HUES6 (cell line): ENCODE measurements at regions not wholly inside any gene's neighbourhood (a gene's known extent, or its start where the extent isn't known, plus 50 kb on each side); places are given as distances from the start of the nearest gene placed in this dataset.
"Not testable (repeated sequence)": the region's sequence is repeated elsewhere in the genome, so short reads cannot be mapped to it uniquely, and the experiment has no call there.

Source experiments
- H3K27ac ChIP-seq: 2 replicates; pipeline ENCODE4 v1.7.0; 2013; ENCODE audit warnings: low read depth, mild to moderate bottlenecking, low read length, inconsistent platforms
- H3K27me3 ChIP-seq: 2 replicates; pipeline ENCODE4 v1.6.1; 2013; ENCODE audit warnings: low read length; ENCODE audit not compliant: control insufficient read depth, insufficient read depth
- H3K36me3 ChIP-seq: 2 replicates; pipeline ENCODE4 v1.6.1; 2013; ENCODE audit warnings: low read length; ENCODE audit not compliant: control insufficient read depth, insufficient read depth
- H3K4me1 ChIP-seq: 2 replicates; pipeline ENCODE4 v1.6.1; 2013; ENCODE audit warnings: low read length; ENCODE audit not compliant: control insufficient read depth, insufficient read depth
- H3K4me3 ChIP-seq: 2 replicates; pipeline ENCODE4 v1.5.1; 2013; ENCODE audit warnings: low read depth, low read length
- H3K9ac ChIP-seq: one replicate; pipeline ENCODE4 v1.6.1; 2013; ENCODE audit warnings: mild to moderate bottlenecking, low read length
- H3K9me3 ChIP-seq: 2 replicates; pipeline ENCODE4 v1.6.1; 2013; ENCODE audit warnings: low read depth, low read length; ENCODE audit not compliant: control insufficient read depth, insufficient read depth

DNA sequence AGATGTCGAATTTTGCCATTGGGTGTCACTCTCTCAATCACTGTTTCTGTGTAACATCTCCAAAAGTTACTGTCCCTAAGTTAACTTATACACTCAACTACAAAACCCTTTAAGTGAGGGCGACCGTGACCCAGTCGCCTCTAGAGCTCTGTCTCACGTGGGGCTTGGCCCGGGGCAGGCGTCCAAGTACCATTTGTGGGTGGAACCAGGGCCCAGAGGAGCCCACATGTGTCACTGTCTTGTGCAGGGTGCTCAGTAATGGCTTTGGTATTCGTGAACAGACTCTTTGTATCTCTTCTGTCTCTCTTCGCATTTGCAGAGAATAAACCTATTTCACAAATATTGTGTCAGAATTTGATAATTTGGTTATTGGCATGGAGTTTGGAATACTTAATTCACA is 109.9 kb upstream of the THBS2 start:
- Histone ChIP-seq H3K9me3 (peaks cover 15% of the 10 kb centered on the region; the same call in 1 of the 2 replicates), H3K9ac (no peak overlapping the region), H3K27ac (no peak overlapping the region), H3K36me3 (no peaks in the 10 kb centered on the region), H3K4me1 (no peaks in the 10 kb centered on the region), H3K4me3 (no peak overlapping the region), H3K27me3 (no peaks in the 10 kb centered on the region)

DNA sequence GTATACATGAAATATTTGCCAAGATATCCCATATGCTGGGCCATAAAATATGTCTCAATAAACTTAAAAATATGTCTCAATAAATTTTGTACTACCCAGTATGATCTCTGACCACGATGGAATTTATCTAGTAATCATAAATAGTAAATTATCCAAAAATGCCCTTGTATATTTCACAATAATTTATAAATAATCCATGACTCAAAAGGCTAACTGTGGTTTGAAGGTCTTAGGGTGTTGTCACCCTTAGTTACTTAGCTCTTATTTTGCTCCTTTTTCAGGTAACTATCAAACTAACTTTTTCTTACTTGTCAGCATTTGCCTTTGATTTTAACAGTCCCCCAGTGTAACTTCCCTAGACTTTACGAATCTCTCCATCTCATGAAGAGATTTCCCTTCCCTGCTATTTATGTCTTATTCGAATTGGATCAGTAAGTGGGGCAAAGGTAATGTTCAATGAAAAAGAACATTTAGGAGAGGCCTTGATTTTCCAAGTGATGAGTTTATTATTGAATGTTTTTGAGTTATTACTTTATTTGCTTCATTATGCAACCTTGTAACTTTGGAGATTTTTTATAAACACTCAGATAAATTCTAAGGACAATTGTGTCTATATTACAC is 109.0 kb upstream of the THBS2 start:
- H3K4me3 ChIP-seq: no peak overlapping the region
- H3K9ac ChIP-seq: no peak overlapping the region
- H3K27me3 ChIP-seq: no peaks in the 10 kb centered on the region

DNA sequence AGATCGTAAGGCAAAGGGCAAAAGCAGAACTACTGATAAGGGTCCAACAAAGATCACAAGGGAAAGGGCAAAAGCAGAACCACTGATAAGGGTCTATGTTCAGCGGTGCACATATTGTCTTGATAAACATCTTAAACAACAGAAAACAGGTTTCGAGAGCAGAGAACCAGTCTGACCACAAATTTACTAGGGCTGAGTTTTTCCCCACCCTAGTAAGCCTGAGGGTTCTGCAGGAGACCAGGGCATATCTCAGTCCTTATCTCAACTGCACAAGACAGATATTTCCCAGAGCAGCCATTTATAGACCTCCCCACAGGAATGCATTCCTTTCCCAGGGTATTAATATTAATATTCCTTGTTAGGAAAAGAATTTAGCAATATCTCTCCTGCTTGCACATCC is 101.4 kb upstream of the THBS2 start:
- not testable (repeated sequence) for H3K4me3 ChIP-seq, H3K27me3 ChIP-seq, H3K27ac ChIP-seq, H3K9ac ChIP-seq, H3K36me3 ChIP-seq, H3K4me1 ChIP-seq
- H3K9me3 ChIP-seq: peaks cover 32% of the 10 kb centered on the region

More for the DNA sequence above, 109.0 kb upstream of the THBS2 start:
- peaks cover 13% of the 10 kb centered on the region; the same call in 1 of the 2 replicates for H3K9me3 ChIP-seq
- H3K4me1 ChIP-seq: no peaks in the 10 kb centered on the region
- no peaks in the 10 kb centered on the region for H3K36me3 ChIP-seq
- H3K27ac ChIP-seq: no peak overlapping the region

DNA sequence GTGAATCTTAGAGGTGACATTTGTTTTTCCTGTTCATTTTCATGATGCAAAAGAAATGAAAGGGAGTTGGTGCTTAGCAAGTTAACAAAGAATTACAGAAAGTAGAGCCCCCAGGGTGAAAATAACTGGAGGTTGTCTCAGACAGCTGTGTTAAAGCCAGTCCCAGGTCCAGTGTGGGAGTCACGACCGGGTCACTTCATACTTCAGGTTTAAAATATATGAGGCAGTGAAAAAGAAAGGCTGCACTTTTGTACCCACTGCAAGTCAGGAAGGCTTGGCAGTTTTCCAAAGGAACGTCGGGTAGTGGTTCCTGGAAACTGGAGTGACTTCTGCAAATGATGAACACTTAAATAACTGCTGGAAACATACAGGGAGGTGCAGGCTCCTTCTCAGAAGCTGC is 91.5 kb upstream of the THBS2 start:
- no peak overlapping the region for H3K9ac ChIP-seq
- H3K27ac ChIP-seq: no peak overlapping the region
- H3K36me3 ChIP-seq: no peaks in the 10 kb centered on the region
- H3K9me3 ChIP-seq: peaks cover 3% of the 10 kb centered on the region; the same call in 1 of the 2 replicates
- no peaks in the 10 kb centered on the region for H3K27me3 ChIP-seq
- no peak overlapping the region for H3K4me3 ChIP-seq
- H3K4me1 ChIP-seq: no peaks in the 10 kb centered on the region

DNA sequence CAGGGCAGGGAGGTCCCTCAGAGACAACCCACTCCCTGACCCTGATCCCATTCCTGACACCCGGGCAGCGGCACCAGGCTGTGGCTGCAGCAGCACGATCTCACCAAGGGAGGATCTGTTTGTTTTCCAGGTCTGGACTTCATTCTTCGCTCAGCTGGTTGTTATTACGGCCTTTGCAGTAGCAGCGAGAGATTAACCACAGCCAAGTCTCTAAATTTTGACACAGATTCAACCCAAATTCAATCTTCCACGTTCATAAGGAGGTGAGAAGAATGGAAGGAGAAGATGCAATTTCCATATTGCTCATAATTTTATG is 91.1 kb upstream of the THBS2 start:
- H3K4me3 ChIP-seq: no peak overlapping the region
- peaks cover 4% of the 10 kb centered on the region for H3K9me3 ChIP-seq
- no peak overlapping the region for H3K9ac ChIP-seq
- no peaks in the 10 kb centered on the region for H3K36me3 ChIP-seq
- no peaks in the 10 kb centered on the region for H3K27me3 ChIP-seq
- H3K27ac ChIP-seq: no peak overlapping the region
- H3K4me1 ChIP-seq: no peaks in the 10 kb centered on the region

DNA sequence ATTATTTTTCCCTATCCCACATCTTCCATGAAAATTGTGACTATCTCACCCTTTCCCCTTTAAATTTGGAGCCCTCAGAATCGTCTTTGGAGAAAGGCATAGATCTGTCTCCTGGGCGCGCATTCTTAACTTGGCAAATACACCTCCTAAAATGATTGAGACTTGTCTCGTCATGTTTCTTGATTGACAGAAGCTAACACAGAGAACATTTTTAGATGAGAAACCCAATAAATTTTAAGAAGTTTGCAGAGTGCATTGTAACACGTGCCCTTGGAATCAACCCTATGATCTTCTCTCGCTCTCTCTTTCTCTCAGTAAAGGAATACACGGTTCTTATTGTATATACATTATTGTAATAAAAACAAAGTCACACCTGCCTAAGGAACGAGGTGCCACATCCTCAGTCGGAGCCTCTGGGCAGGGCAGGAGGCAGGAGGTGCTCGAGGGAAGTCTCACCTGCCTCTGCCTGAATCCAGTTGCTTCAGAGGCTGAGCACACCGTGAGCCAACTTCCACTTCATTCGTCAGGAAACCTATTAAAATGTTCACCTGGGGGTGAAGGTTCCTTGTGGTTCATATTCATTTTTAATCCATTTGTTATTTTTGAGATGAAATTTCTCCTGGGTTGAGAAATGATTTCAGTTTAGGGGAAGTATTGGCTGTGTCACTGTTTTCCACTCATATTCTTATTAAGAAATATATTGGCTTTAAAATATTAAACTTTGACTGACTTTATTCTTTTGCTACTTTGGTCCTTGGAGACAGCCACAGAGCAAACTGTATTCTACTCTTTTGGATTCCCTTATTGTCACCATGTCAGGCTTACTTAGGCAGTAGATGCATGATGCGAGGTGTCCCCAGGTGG is 90.5 kb upstream of the THBS2 start:
- no peaks in the 10 kb centered on the region for H3K36me3 ChIP-seq
- no peaks in the 10 kb centered on the region for H3K27me3 ChIP-seq
- H3K4me3 ChIP-seq: no peak overlapping the region
- no peak overlapping the region for H3K27ac ChIP-seq
- H3K9me3 ChIP-seq: peaks cover 4% of the 10 kb centered on the region
- H3K9ac ChIP-seq: no peak overlapping the region
- H3K4me1 ChIP-seq: no peaks in the 10 kb centered on the region

DNA sequence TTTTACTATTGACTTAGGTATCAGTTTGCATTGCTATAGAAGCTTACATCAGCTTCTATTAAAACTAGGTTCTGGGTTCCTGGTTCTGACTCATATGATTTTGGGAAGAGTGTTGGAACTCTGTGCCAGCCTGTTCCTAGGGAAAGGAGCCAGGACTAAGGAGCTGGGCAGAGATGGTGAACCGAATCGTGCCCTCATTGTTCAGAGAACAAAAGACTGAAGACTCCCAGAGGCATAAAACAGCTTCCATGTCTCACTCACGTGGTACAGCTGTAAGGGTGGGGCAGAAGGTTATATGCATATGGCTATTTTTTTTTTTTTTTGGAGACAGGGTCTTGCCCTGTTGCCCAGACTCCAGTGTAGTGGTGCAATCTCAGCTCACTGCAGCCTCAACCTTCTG is 89.1 kb upstream of the THBS2 start:
- Histone ChIP-seq H3K4me3 (no peak overlapping the region), H3K9me3 (peaks cover 4% of the 10 kb centered on the region), H3K9ac (no peak overlapping the region), H3K4me1 (no peaks in the 10 kb centered on the region), H3K36me3 (no peaks in the 10 kb centered on the region), H3K27me3 (no peaks in the 10 kb centered on the region), H3K27ac (no peak overlapping the region)

DNA sequence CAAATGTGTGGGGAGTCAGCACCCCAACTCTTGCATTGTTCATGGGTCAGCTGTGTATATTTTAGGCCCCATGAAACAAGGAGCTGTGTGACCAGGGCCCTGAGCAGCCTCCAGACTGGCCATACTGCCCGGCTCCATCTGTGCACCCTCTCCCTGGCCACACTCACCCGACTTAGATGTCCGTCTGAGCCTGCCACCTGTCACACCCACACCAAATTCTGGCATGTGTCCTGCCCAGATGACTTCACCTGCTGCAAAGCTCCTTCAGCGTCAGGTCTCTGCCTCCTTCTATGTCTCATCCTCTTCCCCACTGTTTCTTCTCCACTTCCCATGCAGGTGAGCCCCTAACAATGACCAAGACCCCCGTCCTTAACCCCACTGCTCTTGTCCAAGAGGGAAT is 88.1 kb upstream of the THBS2 start:
- Histone ChIP-seq H3K36me3 (no peaks in the 10 kb centered on the region), H3K9me3 (peaks cover 4% of the 10 kb centered on the region), H3K27me3 (no peaks in the 10 kb centered on the region), H3K4me3 (no peak overlapping the region), H3K27ac (no peak overlapping the region), H3K4me1 (no peaks in the 10 kb centered on the region), H3K9ac (no peak overlapping the region)

DNA sequence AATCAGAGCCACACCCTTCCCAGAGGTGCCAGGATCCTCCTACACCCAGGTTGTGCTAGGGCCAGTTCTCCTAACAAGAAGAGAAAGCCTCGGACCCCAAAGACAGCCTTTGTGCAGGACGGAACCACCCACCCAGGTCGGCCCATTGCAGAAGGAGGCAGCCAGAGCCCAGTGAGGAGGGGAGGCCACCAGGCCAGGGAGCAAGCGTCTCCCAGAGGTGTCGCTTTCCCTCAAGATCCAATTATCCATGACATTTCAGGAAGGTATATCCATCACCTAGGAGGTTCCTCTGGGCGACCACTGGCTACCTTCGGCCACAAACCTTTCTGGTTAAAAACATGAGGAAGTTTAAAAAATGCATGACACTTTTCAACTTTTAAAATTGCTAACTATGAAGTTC is 87.4 kb upstream of the THBS2 start:
- H3K4me1 ChIP-seq: no peaks in the 10 kb centered on the region
- H3K27me3 ChIP-seq: no peaks in the 10 kb centered on the region
- no peak overlapping the region for H3K9ac ChIP-seq
- no peak overlapping the region for H3K27ac ChIP-seq
- H3K9me3 ChIP-seq: peaks cover 4% of the 10 kb centered on the region
- H3K36me3 ChIP-seq: no peaks in the 10 kb centered on the region
- no peak overlapping the region for H3K4me3 ChIP-seq

DNA sequence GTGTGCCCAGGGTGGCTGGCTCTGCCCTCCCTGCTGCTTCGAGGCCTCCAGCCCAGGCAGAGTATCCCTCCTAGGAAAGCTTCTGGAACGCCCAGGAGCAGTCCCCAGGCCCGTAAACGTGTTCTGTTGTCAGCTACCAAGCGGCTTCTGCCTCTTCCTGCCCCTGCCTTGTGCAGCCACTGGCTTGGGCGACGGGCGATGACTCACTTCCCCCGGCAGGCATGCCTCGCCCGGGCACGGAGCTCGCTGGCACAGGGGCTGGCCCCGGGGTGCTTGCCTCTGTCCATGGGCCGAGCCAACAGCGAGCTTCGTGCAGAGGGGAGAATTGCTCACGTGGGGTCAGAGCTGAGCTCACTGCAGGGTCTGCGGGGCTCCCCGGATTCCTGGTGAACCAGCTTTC is 86.7 kb upstream of the THBS2 start:
- Histone ChIP-seq H3K36me3 (no peaks in the 10 kb centered on the region), H3K9me3 (peaks cover 4% of the 10 kb centered on the region), H3K4me3 (no peak overlapping the region), H3K27me3 (no peaks in the 10 kb centered on the region), H3K27ac (no peak overlapping the region), H3K4me1 (no peaks in the 10 kb centered on the region), H3K9ac (no peak overlapping the region)

DNA sequence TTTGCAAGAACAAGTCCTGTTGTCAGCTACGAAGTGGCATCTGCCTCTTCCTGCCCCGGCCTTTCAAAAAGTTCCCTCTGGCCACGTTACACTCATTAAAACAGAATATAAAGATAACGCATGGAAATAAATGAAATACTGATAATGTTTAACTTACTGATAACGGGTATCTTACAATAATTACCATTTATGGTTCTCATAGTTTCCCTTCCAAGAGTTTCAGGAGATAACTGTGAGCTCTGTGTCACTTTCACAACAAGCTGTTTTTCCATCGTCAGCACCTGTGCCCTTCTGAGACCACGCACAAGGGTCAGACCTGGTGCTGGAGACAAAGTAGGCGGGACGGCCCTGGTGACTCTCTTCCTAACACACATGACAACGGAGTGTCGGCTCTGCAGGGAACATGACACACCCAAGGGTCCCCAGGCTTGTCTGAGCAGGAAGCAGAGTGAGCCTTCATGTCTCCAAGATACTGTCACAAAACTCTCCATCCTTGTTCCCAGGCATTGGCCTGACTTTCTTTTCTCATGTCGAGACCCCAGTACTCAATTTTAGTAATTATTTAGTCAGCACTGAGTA is 86.2 kb upstream of the THBS2 start:
- no peaks in the 10 kb centered on the region for H3K36me3 ChIP-seq
- H3K9ac ChIP-seq: no peak overlapping the region
- H3K4me1 ChIP-seq: no peaks in the 10 kb centered on the region
- no peaks in the 10 kb centered on the region for H3K27me3 ChIP-seq
- H3K27ac ChIP-seq: no peak overlapping the region
- peaks cover 4% of the 10 kb centered on the region for H3K9me3 ChIP-seq
- no peak overlapping the region for H3K4me3 ChIP-seq
